Activated T-helper 1 cell treated with anti-CD3 and anti-CD28 coated beads, Interleukin-2, amount 50 U/mL, for 16 hours (primary cell): ENCODE measurements at regions not wholly inside any gene's neighbourhood (a gene's known extent, or its start where the extent isn't known, plus 50 kb on each side); places are given as distances from the start of the nearest gene placed in this dataset.

Experiments
- DNase-seq, 2 donors: peaks; one replicate each; pipeline ENCODE4 v3.0.0-alpha.2; 2020; ENCODE audit warnings: low read depth in 1 of 2, low spot score in 1 of 2

DNA sequence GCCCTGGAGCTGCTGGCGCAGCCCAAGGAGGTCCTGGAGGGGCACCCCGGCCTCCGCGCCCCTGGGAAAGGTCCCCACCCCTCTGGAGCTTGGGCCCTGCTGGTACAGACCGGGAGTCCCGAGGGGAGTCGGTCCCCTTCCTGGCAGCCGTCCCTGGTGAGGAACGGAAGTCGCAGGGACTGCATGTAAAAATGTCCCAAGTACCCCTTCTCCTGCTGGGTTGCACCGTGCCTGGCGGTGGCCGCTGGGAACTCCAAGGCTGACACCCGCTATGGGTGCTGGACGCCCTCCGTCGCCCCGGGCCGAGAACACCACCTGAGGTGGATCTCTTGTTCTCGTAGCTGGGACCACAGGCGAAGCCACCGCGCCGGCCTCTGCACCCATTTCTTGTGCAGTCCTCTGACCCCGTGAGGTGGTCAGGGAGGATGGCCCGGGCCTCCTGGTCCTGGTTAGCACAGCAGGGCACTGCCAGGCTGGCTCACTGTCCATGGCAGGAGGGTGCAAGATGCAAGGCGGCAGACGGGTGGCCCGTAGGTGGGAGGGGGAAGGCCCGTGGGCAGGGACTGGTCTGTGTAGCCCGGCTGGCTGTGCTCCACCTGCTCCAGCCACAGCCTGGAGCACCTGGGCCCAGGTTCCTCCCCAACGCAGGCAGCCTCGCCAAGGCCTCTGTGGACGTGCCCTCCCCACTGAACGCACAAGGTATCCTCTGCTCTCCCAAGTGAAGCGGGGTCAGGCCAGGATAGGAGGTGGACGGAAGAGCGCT is 165.2 kb downstream of the IGLL1 start:
- DNase-seq, result no peak

DNA sequence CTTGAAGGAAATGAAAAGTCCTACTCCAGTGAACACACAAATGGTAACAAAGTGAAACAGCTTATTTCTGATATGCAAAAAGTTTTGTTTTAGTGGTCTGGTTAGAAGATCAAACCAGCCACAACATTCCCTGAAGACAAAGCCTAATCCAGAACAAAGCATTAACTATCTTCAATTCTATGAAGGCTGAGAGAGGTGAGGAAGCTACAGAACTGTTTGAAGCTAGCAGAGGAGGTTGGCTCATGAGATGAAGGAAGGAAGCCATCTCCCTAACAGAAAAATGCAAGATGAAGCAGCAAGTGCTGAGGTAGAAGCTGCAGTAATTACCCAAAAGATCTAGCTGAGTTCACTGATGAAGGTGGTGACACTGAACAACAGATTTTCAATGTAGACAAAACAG is 168.4 kb downstream of the IGLL1 start:
- DNase-seq, result no peak

GRCh38 chr22:23410411-23410810 is 169.7 kb downstream of the IGLL1 start:
- no peak for DNase-seq

GRCh38 chr22:23409976-23410375 is 170.1 kb downstream of the IGLL1 start:
- DNase-seq, result no peak

DNA sequence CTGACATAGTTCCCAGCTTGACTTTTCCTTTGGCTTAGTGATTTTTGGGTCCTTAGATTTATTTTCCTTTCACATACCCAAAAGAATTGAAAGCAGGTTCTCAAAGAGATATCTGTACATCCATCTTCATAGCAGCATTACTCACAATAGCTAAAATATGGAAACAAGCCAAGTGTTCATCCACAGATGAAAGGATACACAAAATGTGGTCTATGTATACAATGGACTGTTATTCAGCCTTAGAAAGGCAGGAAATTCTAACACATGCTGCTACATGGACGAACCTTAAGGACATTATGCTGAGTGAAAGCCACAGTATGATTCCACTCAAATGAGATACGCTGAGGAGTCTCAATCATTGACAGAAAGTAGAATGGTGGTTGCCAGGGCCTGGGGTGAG is 171.8 kb downstream of the IGLL1 start:
- DNase-seq, result no peak

DNA sequence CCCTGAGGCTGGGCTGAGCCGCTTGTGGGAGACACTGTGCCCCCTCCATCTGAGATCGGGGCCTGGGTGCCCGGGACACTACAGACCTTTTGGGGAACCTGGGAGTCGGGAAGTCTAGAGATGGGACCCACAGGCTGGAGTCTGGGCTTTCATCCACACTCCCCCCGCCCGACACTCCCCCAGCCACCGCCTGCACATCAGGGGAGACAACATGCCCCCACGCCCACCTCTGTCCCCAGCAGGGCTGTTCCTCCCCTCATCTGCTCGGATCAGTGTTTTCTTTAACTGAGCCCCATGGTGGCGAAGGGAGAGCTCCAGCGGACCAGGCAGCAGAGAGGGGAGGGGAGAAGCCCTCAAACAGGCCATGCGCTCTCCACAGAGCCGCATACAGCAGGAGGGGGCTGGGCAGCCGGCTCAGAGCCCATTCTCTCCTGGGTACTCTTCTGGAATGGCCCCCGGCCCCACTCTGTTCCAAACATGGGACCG is 174.7 kb downstream of the IGLL1 start:
- DNase-seq, result no peak

DNA sequence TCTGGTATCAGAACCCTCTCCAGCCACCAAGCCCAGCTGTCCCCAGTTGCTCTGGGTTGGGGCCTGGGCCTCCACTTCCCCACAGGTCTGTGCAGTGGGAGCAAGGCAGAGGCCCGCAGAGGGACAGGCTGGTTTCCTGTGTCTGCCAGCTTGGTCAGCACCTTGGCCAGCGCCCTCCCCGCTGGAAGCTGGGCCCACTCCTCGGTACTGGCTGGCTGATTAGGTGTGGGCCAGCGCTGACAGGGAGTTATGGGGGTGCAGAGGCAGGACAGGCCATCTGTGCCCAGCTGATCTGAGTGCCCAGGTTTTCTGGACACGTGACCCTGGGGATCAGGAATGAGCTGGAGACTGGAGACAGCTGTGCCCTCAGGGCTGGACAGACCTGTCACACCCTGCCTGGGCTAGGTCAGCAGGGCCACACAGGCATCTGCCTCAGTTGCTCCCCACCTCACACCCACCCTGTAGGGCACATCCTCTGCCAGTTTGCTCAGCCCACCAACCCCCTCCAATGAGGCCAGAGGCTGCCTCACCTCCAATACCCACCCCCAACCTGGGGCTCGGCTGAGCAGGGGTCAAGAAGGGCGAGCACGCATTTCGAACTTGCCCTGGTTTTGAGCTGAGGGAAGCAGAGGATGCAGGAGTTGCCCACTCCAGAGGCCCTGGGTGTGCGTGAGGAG is 175.3 kb downstream of the IGLL1 start:
- DNase-seq, result no peak

DNA sequence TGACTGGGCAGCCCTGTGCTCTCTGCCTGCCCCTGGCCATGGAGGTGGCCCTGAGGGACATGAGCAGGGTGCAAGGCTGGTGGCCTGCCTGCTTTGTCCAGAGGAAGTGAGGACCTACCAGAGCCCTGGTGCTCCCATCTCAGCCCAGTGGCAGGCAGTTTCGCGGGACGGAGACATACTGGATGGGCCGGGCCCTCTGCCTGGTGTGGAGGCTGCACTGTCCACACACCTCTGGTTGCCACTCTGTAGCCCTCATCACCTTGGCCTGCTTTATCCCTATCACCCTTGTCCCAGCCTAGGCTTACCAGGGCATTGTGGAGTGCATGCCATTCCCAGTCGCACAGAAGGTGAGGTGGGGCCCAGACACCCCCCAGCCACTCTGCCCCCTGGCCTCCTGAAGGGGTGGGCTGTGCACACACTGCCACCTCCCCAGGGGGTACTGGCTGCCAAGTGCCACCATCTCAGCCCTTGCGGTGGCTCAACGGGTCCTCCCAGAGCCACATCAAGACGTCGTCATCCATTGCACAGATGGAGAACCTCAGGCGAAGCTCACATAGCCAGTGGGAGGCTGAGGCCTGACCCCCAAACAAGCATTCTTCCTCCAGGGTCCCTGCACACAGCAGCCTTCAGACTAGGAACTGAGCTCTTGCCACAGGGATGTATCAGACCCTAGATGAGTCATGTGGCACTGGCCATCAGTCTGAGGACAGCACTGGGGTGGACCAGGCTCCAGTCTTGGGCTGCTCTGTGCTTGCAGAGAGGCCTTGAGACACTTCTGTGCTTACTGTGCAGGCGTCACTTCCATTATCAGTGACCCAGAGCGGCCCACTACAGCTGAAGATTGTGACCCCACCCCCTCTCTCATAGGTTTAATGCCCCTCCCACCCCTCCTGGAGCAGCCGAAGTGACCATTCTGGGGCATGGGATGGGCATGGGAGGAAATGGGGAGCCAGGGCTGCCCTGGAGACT is 176.1 kb downstream of the IGLL1 start:
- no peak for DNase-seq

- no peak for DNase-seq
Observed at GRCh38 chr22:23403152-23403719, 176.9 kb downstream of the IGLL1 start.

DNA sequence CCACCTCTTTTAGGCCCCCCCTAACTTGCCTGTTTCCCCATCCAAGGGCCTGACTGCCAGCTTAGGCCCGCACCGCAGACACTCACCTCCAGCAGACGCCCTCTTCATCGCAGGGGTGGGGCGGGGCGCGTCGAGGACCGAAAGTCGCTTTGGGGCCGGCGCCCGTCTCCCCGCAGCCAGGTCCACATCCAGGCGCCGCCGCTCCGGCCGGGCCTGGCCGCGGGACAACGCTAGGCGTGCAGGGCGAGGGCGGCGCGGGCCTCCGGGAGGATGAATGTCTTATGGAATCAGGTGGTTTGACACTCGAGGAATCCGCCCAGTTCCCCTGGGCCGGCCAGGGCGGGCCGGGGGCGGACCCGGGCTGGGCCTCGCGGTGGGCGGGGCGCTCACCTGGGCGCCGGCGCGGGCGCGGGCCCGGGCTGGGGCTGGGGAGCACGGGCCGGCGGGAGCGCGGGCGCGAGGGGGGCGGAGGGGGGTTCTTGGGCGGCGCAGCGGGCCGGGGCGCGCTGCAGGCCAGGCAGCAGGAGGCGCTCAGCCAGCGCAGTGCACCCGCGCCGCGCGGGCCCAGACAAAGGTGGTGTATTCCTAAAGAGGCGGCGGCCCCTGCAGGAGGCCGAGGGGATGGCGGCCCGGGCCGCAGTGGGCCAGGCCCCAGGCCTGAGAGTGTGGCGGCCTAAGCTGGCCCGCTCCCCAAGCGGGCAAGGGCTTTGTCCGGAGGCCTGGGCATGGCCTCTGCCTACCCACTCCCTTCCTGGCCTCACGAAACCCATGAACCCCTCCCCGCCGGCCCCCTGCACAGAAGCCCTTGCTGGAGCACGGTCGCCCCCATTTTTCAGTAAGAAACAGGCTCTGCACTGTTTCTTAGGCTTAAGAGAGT is 177.6 kb downstream of the IGLL1 start:
- no peak for DNase-seq

- DNase-seq, result no peak
Observed at GRCh38 chr22:23401910-23402274, 178.2 kb downstream of the IGLL1 start.

DNA sequence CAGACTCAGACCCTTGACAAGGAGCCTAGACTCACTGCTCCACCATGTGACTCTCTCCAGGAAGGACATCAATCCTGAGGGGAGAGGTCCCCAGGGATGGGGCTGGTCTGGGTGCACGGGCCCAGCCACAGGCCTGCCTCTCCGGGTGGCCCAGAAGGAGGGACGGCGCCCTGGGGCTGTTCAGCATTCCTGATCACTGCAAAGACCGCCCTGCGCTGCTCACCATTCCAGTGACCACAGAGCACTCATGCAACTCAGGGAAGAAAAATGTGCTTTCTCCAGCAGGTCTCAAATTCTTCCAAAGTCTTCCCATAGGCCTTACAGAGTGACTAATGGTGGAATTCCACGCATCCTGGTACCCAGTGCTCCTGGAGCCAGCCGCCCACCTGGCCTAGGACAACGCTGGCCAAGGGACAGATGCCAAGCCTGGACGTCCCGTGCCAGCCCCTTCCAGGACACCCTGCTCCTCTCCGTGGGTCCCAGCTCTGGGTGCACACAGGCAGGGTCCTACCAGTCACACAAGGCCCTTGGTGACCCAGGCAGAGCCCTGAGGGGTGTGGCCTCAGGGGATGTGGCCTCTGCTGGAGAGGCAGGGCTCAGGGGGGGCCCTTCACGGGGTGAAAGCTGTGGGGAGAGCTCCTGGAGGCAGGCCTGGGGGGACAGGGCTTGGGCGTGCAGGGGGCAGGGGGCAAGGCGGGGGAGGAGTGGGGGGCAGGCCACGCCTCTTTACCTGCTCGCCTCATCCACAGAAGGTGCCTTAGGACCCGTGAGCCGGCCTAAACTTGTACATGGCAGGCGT is 178.8 kb downstream of the IGLL1 start:
- no peak for DNase-seq

- DNase-seq, result no peak
Observed at GRCh38 chr22:23400286-23400981, 179.7 kb downstream of the IGLL1 start.

GRCh38 chr22:23399367-23400285 is 180.5 kb downstream of the IGLL1 start:
- no peak for DNase-seq

DNA sequence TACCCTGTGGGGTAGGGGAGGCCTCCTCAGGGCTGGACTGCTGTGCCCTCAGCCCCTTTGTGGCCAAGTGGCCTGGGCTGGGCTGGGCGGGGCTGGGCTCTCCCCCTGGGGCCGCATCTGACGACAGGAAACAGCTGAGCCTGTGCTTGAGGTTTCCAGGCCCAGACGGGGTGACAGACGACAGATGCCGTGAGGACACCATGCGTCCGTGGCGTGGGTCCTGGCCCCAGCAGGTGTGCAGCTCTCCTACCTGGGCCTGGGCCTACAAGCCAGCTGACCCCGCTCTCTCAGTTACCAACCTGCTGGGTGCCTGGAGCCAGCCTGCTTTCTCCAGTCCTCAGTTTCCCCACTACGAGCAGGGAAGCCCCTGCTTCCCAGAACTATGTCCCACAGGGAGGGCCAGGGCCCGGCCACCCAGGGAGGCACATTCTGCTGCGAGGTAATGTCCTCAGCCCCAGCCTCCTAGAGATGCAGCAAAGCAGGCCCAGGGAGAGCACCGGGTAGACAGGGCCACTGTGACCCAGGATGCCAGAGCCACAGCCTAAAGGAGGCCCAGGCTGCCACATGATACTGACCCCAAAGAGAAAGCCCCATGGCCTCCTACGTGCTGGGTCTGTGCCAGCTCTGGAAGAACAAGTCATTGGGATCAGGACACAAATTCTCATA is 181.3 kb downstream of the IGLL1 start:
- DNase-seq, result no peak

- no peak for DNase-seq
Observed at GRCh38 chr22:23397613-23398567, 182.2 kb downstream of the IGLL1 start.
